HepG2 (cell line): ENCODE measurements at regions not wholly inside any gene's neighbourhood (a gene's known extent, or its start where the extent isn't known, plus 50 kb on each side); places are given as distances from the start of the nearest gene placed in this dataset.

Source experiments
- ATAC-seq: fragments of 200-7000 bp; cut with Tn5 transposase; 3 replicates; pipeline ENCODE4 v1.9.1; 2020; ENCODE audit warnings: mild to moderate bottlenecking, moderate library complexity
- BruUV-seq: library from RNA; stranded (reverse); fragments of 400-500 nt; replicated peaks from 2 replicates; lab custom pipeline; 2021; lab: Mats Ljungman, UMichigan
- CTCF ChIA-PET: fragments of 300-600 bp; formaldehyde crosslinking; extraction: SDS; loops from one replicate; lab custom pipeline; 2021; ENCODE audit warnings: low total read pairs, inconsistent platforms, low intra/inter-chr PET ratio; lab: Yijun Ruan, JAX
- POLR2A ChIA-PET: fragments of 350-600 bp; sonication (Branson Sonifier 250); formaldehyde crosslinking; loops from one replicate; lab custom pipeline; 2020; ENCODE audit warnings: antibody characterized with exemption, inconsistent platforms; lab: Yijun Ruan, JAX
- DNase-seq: peaks from one replicate; pipeline ENCODE4 v3.0.0-alpha.2; 2015; ENCODE audit warnings: low spot score
- FAIRE-seq: peaks from 3 replicates; lab custom pipeline; 2011; peaks lifted over from hg19 to GRCh38; lab: Jason Lieb, UNC
- H2AFZ ChIP-seq: one replicate; pipeline ENCODE4 v1.6.1; 2011; ENCODE audit warnings: low read length, inconsistent platforms
- H3K27ac ChIP-seq: fragments of 300-600 bp; 3 replicates; pipeline ENCODE4 v1.8.0; 2011; ENCODE audit warnings: mixed run types, mild to moderate bottlenecking, mixed read lengths, low read length, inconsistent platforms; ENCODE audit not compliant: insufficient read depth; ENCODE audit errors: extremely low read length
- H3K27me3 ChIP-seq, 2 experiments: fragments of 200-600 bp in 1 of 2; 2 replicates in 1 of 2; 3 replicates in 1 of 2; pipeline versions ENCODE4 v1.6.0 to v1.8.0; 2011; ENCODE audit warnings: low read length in 2 of 2, mild to moderate bottlenecking in 2 of 2, moderate library complexity in 2 of 2, inconsistent platforms in 1 of 2; ENCODE audit not compliant: insufficient read depth in 2 of 2, control insufficient read depth in 1 of 2
- H3K36me3 ChIP-seq, 2 experiments: fragments of 200-600 bp in 1 of 2; replicated peaks in 1 of 2; 2 replicates in 1 of 2; 3 replicates in 1 of 2; pipeline versions ENCODE4 v1.5.1 to v1.8.0; 2011; ENCODE audit warnings: low read length in 2 of 2, inconsistent platforms in 1 of 2; ENCODE audit not compliant: insufficient read depth in 2 of 2, control insufficient read depth in 1 of 2
- H3K4me1 ChIP-seq: 2 replicates; pipeline ENCODE4 v1.5.1; 2012; ENCODE audit warnings: low read length, inconsistent platforms; ENCODE audit not compliant: insufficient read depth
- H3K4me2 ChIP-seq: 2 replicates; pipeline ENCODE4 v1.6.0; 2011; ENCODE audit warnings: low read depth, low read length, inconsistent platforms
- H3K4me3 ChIP-seq, 3 experiments: fragments of 200-600 bp in 1 of 3; sonication (generic), shearing (Covaris generic) in 1 of 3; replicated peaks in 1 of 3; 2 replicates each; pipeline ENCODE4 v1.5.1; 2011 to 2016; ENCODE audit warnings: low read length in 3 of 3, inconsistent platforms in 2 of 3, low read depth in 2 of 3, mild to moderate bottlenecking in 2 of 3, control low read depth in 1 of 3, mixed read lengths in 1 of 3; ENCODE audit not compliant: insufficient read depth in 1 of 3
- H3K79me2 ChIP-seq: one replicate; pipeline ENCODE4 v1.6.1; 2011; ENCODE audit warnings: low read length, inconsistent platforms; ENCODE audit not compliant: insufficient read depth
- H3K9ac ChIP-seq: 2 replicates; pipeline ENCODE4 v1.6.0; 2011; ENCODE audit warnings: mild to moderate bottlenecking, low read depth, low read length, inconsistent platforms; ENCODE audit not compliant: insufficient read depth
- H3K9me3 ChIP-seq: 2 replicates; pipeline ENCODE4 v1.5.1; 2012; ENCODE audit warnings: mild to moderate bottlenecking, low read length
- H4K20me1 ChIP-seq: 2 replicates; pipeline ENCODE4 v1.6.0; 2011; ENCODE audit warnings: inconsistent platforms, mild to moderate bottlenecking, low read length, moderate library complexity; ENCODE audit not compliant: insufficient read depth
- AKAP8 ChIP-seq: sonication (generic); formaldehyde crosslinking; IDR thresholded peaks from 2 replicates; pipeline ENCODE4 v1.5.1; 2020; ENCODE audit warnings: mild to moderate bottlenecking, missing genetic modification reagents
- CBX1 ChIP-seq: IDR thresholded peaks from one replicate; pipeline ENCODE4 v1.6.1; 2016; ENCODE audit warnings: antibody characterized with exemption, low read depth
- MBNL3 ChIP-seq: fragments of 250-450 bp; sonication (Bioruptor Pico); conservative IDR thresholded peaks from 2 replicates; pipeline ENCODE4 v1.8.0; 2022; ENCODE audit warnings: mild to moderate bottlenecking, inconsistent platforms
- POLR2G ChIP-seq: fragments of 200-400 bp; formaldehyde crosslinking; IDR thresholded peaks from 2 replicates; pipeline ENCODE4 v1.6.1; 2018; ENCODE audit warnings: mild to moderate bottlenecking, low read depth, low read length, moderate library complexity
- THAP9 ChIP-seq: sonication (generic); formaldehyde crosslinking; IDR thresholded peaks from 2 replicates; pipeline ENCODE4; 2020; ENCODE audit warnings: missing genetic modification reagents, mild to moderate bottlenecking, borderline replicate concordance
- ZNF264 ChIP-seq: sonication (generic); formaldehyde crosslinking; IDR thresholded peaks from 2 replicates; pipeline ENCODE4 v1.4.0; 2020; ENCODE audit warnings: missing genetic modification reagents
- ZNF282 ChIP-seq: fragments of 450-650 bp; IDR thresholded peaks from 2 replicates; pipeline ENCODE4 v1.6.1; 2018; ENCODE audit not compliant: partially characterized antibody
- ZNF317 ChIP-seq: sonication (generic); formaldehyde crosslinking; IDR thresholded peaks from 2 replicates; pipeline ENCODE4 v1.5.0; 2020; ENCODE audit warnings: mild to moderate bottlenecking, missing genetic modification reagents
- ZNF468 ChIP-seq: sonication (generic); formaldehyde crosslinking; IDR thresholded peaks from 2 replicates; pipeline ENCODE4 v1.8.0; 2022; ENCODE audit warnings: mild to moderate bottlenecking, moderate library complexity, missing genetic modification reagents
- ZNF513 ChIP-seq: sonication (generic); formaldehyde crosslinking; conservative IDR thresholded peaks from 2 replicates; pipeline ENCODE4 v1.5.0; 2020; ENCODE audit warnings: missing genetic modification reagents
- ZNF619 ChIP-seq: sonication (generic); formaldehyde crosslinking; IDR thresholded peaks from 2 replicates; pipeline ENCODE4 v1.4.0; 2020; ENCODE audit warnings: mild to moderate bottlenecking, missing genetic modification reagents
- ZNF737 ChIP-seq: sonication (generic); formaldehyde crosslinking; IDR thresholded peaks from 2 replicates; pipeline ENCODE4 v1.5.0; 2020; ENCODE audit warnings: missing genetic modification reagents, mild to moderate bottlenecking, borderline replicate concordance
- ZNF790 ChIP-seq: sonication (generic); formaldehyde crosslinking; IDR thresholded peaks from 2 replicates; pipeline ENCODE4 v1.8.0; 2022; ENCODE audit warnings: missing genetic modification reagents, mild to moderate bottlenecking, borderline replicate concordance
- ZSCAN22 ChIP-seq: sonication (generic); formaldehyde crosslinking; IDR thresholded peaks from 2 replicates; pipeline ENCODE4 v1.4.0; 2020; ENCODE audit warnings: mild to moderate bottlenecking, missing genetic modification reagents
- ZSCAN25 ChIP-seq: sonication (generic); formaldehyde crosslinking; IDR thresholded peaks from 2 replicates; pipeline ENCODE4 v1.8.0; 2022; ENCODE audit warnings: mild to moderate bottlenecking, missing genetic modification reagents
- WGBS: methylation state at CpG from one replicate; pipeline ENCODE4 v1.1.6; 2017; ENCODE audit warnings: low lambda C conversion rate; 5-methylcytosine and 5-hydroxymethylcytosine counted together
- in situ Hi-C: cut with HindIII; loops from 2 replicates; pipeline ENCODE4 v1.10.0; 2017; ENCODE audit warnings: low pct_unique_long_range_greater_than_20kb; ENCODE audit not compliant: extremely low pct_ligation_motif_present
- intact Hi-C: fragments of 100-400 bp; cut with micrococcal nuclease; formaldehyde crosslinking; loops from one replicate; pipeline ENCODE4 v1.10.0; 2022; ENCODE audit not compliant: unreplicated experiment

GRCh38 chr12:41699658-41700057 is 445.0 kb downstream of the GXYLT1 start:
- no TSS peak for BruUV-seq
- CTCF ChIA-PET, result no interaction called here
- ATAC-seq, result no peak
- H3K4me1 ChIP-seq, result no peaks in the 10 kb centered on the region
- DNase-seq, result no peak
- H3K4me2 ChIP-seq, result no peak overlapping the region
- H3K9ac ChIP-seq, result no peak overlapping the region
- no peaks in the 10 kb centered on the region for H3K27me3 ChIP-seq
- no peaks in the 10 kb centered on the region for H3K9me3 ChIP-seq
- no peaks in the 10 kb centered on the region for H3K79me2 ChIP-seq
- H2AFZ ChIP-seq, result no peak overlapping the region
- no peak for TF ChIP-seq CBX1
- TF ChIP-seq ZNF282, result no peak
- TF ChIP-seq ZNF468 (CRISPR knock-in tag), result no peak
- TF ChIP-seq ZNF264 (CRISPR knock-in tag), result no peak
- no peak for TF ChIP-seq ZNF317 (CRISPR knock-in tag)
- no peak for TF ChIP-seq ZNF619 (CRISPR knock-in tag)
- TF ChIP-seq ZSCAN22 (CRISPR knock-in tag), result no peak
- TF ChIP-seq THAP9, result no peak
- TF ChIP-seq POLR2G, result no peak
- TF ChIP-seq ZNF790 (CRISPR knock-in tag), result no peak
- TF ChIP-seq AKAP8, result no peak
- TF ChIP-seq ZNF737 (CRISPR knock-in tag), result no peak
- TF ChIP-seq ZSCAN25 (CRISPR knock-in tag), result no peak
- TF ChIP-seq MBNL3, result no peak
- TF ChIP-seq ZNF513 (CRISPR knock-in tag), result no peak
- H3K4me3 ChIP-seq, result no peak overlapping the region
- no peak overlapping the region for H3K27ac ChIP-seq
- no peak for FAIRE-seq
- in situ Hi-C loops, result no loop called here
- 66% methylated on average over 3 of the region's 3 CpGs for WGBS
- POLR2A ChIA-PET, result no interaction called here
- no peaks in the 10 kb centered on the region for H4K20me1 ChIP-seq
- intact Hi-C loops, result no loop called here
- no peaks in the 10 kb centered on the region for H3K36me3 ChIP-seq
